ENCODE measurements at regions not wholly inside any gene's neighbourhood (a gene's known extent, or its start where the extent isn't known, plus 50 kb on each side); places are given as distances from the start of the nearest gene placed in this dataset.

- Histone ChIP-seq H3K9me3 (ENCODE audit: low read length) (no peaks in the 10 kb centered on the region), H3K36me3 (replicated peaks in 1 of 2; ENCODE audit: control insufficient read depth in 1 of 2, insufficient read depth in 2 of 2, low read length in 2 of 2) (no peaks in the 10 kb centered on the region), H4K20me1 (ENCODE audit: insufficient read depth, low read length) (no peaks in the 10 kb centered on the region), H2AFZ (ENCODE audit: low read length) (no peak overlapping the region), H3K27ac (ENCODE audit: extremely low read length, insufficient read depth, low read length) (no peak overlapping the region), H3K4me2 (ENCODE audit: low read depth, low read length) (no peak overlapping the region), H3K9ac (ENCODE audit: insufficient read depth, low read depth, low read length) (no peak overlapping the region), H3K27me3 (ENCODE audit: control insufficient read depth in 1 of 2, insufficient read depth in 2 of 2, low read length in 2 of 2) (no peaks in the 10 kb centered on the region), H3K79me2 (ENCODE audit: insufficient read depth, low read length) (no peaks in the 10 kb centered on the region), H3K4me1 (ENCODE audit: insufficient read depth, low read length) (no peaks in the 10 kb centered on the region), H3K4me3 (replicated peaks in 1 of 3; ENCODE audit: insufficient read depth in 1 of 3, low read depth in 2 of 3, low read length in 3 of 3) (no peak overlapping the region)
- DNase-seq (ENCODE audit: low spot score) = no peak
- no TSS peak for BruUV-seq (replicated peaks)
- ChIA-PET POLR2A (no interaction called here), CTCF (ENCODE audit: low intra/inter-chr PET ratio, low total read pairs) (no interaction called here)
- ATAC-seq = no peak
- in situ Hi-C loops (cut with HindIII; ENCODE audit: extremely low pct_ligation_motif_present, low pct_unique_long_range_greater_than_20kb) (no loop called here), intact Hi-C loops (cut with micrococcal nuclease; ENCODE audit: unreplicated experiment) (loop anchor here (2.0 to 10.0 kb wide), 2 partner anchors 475 to 581 kb away; no protein-coding TSS in a partner anchor)
- FAIRE-seq = no peak
- 2% methylated on average over 8 of the region's 8 CpGs for WGBS (ENCODE audit: low lambda C conversion rate)
- TF ChIP-seq ZNF576 (CRISPR knock-in tag; IDR thresholded peaks at IDR 0.05) = no peak
- TF ChIP-seq NFIC (IDR thresholded peaks at IDR 0.05; ENCODE audit: low read length) = no peak
Observed at GRCh38 chr9:2253636-2254580, 238.8 kb downstream of the SMARCA2 start.

- Histone ChIP-seq H3K4me1 (ENCODE audit: insufficient read depth, low read length) (no peaks in the 10 kb centered on the region), H4K20me1 (ENCODE audit: insufficient read depth, low read length) (no peaks in the 10 kb centered on the region), H2AFZ (ENCODE audit: low read length) (no peak overlapping the region), H3K9me3 (ENCODE audit: low read length) (no peaks in the 10 kb centered on the region), H3K79me2 (ENCODE audit: insufficient read depth, low read length) (no peaks in the 10 kb centered on the region), H3K4me3 (replicated peaks in 1 of 3; ENCODE audit: insufficient read depth in 1 of 3, low read depth in 2 of 3, low read length in 3 of 3) (no peak overlapping the region), H3K9ac (ENCODE audit: insufficient read depth, low read depth, low read length) (no peak overlapping the region), H3K36me3 (replicated peaks in 1 of 2; ENCODE audit: control insufficient read depth in 1 of 2, insufficient read depth in 2 of 2, low read length in 2 of 2) (no peaks in the 10 kb centered on the region), H3K27me3 (ENCODE audit: control insufficient read depth in 1 of 2, insufficient read depth in 2 of 2, low read length in 2 of 2) (no peaks in the 10 kb centered on the region), H3K4me2 (ENCODE audit: low read depth, low read length) (no peak overlapping the region), H3K27ac (ENCODE audit: extremely low read length, insufficient read depth, low read length) (no peak overlapping the region)
- CTCF ChIA-PET (ENCODE audit: low intra/inter-chr PET ratio, low total read pairs) = no interaction called here
- POLR2A ChIA-PET = no interaction called here
- TF ChIP-seq SMC3 (IDR thresholded peaks at IDR 0.05; ENCODE audit: low read length) (peak; percentile 25; the same call in 1 of the 2 replicates), STAG1 (CRISPR knock-in tag; IDR thresholded peaks at IDR 0.05) (peak; percentile 81), CTCF (CRISPR knock-in tag; IDR thresholded peaks at IDR 0.05) (peak; percentile 65), ZNF619 (CRISPR knock-in tag; IDR thresholded peaks at IDR 0.05) (no peak)
- no TSS peak for BruUV-seq (replicated peaks)
- FAIRE-seq (no peak), ATAC-seq (peak; percentile 93), DNase-seq (ENCODE audit: low spot score) (peak; percentile 17)
- WGBS (ENCODE audit: low lambda C conversion rate) = 12% methylated on average over 9 of the region's 10 CpGs
- in situ Hi-C loops (cut with HindIII; ENCODE audit: extremely low pct_ligation_motif_present, low pct_unique_long_range_greater_than_20kb) (no loop called here), intact Hi-C loops (cut with micrococcal nuclease; ENCODE audit: unreplicated experiment) (loop anchor here (2.0 to 10.0 kb wide), 2 partner anchors 474 to 580 kb away; no protein-coding TSS in a partner anchor)
Observed at GRCh38 chr9:2255128-2255527, 240.0 kb downstream of the SMARCA2 start.

Measured in HepG2 (cell line).